ENCODE measurements at regions not wholly inside any gene's neighbourhood (a gene's known extent, or its start where the extent isn't known, plus 50 kb on each side); places are given as distances from the start of the nearest gene placed in this dataset.
A peak's percentile ranks its signal among the peaks of the same experiment; 100 is the strongest.
"Not testable (repeated sequence)": the region's sequence is repeated elsewhere in the genome, so short reads cannot be mapped to it uniquely, and the experiment has no call there.

DNA sequence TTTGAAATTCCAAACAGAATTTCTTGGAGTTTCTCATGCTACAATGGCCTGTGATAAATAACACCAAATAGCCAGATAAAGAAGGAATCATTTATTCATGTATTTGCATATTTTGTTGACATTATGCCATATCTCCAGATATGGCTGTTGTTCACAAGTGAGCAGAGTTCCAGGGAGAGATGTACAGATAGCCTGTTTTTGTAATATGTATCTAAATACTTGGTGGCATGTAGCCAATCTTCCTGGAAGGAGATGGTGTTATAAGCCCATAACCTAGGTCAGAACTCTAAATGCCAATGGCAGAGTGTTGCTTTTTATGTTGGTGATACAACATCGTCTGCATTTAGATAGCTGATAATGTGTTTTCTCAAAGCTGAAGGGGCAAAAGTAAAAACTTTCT lies 292.2 kb downstream of the FBXO8 start:
- no peak overlapping the region for H2AFZ ChIP-seq (replicated peaks)
- DNase-seq (ENCODE audit: low spot score): no peak
- no peaks in the 10 kb centered on the region for H3K9me3 ChIP-seq (ENCODE audit: low read depth)
- no peaks in the 10 kb centered on the region for H3K79me2 ChIP-seq (ENCODE audit: low read depth)
- no peaks in the 10 kb centered on the region for H4K20me1 ChIP-seq (ENCODE audit: low read depth)
- TF ChIP-seq, protein P1, sequence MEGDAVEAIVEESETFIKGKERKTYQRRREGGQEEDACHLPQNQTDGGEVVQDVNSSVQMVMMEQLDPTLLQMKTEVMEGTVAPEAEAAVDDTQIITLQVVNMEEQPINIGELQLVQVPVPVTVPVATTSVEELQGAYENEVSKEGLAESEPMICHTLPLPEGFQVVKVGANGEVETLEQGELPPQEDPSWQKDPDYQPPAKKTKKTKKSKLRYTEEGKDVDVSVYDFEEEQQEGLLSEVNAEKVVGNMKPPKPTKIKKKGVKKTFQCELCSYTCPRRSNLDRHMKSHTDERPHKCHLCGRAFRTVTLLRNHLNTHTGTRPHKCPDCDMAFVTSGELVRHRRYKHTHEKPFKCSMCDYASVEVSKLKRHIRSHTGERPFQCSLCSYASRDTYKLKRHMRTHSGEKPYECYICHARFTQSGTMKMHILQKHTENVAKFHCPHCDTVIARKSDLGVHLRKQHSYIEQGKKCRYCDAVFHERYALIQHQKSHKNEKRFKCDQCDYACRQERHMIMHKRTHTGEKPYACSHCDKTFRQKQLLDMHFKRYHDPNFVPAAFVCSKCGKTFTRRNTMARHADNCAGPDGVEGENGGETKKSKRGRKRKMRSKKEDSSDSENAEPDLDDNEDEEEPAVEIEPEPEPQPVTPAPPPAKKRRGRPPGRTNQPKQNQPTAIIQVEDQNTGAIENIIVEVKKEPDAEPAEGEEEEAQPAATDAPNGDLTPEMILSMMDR (IDR thresholded peaks at IDR 0.05): no peak
- TF ChIP-seq EZH2 (IDR thresholded peaks at IDR 0.05) (no peak), EZH2phosphoT487 (IDR thresholded peaks at IDR 0.05) (no peak)
- Mint-ChIP-seq H3K4me3 (no peak overlapping the region), H3K27ac (no peak overlapping the region), H3K4me1 (no peaks in the 10 kb centered on the region), H3K9me3 (no peaks in the 10 kb centered on the region), H3K27me3 (ENCODE audit: insufficient read depth, low read depth) (no peaks in the 10 kb centered on the region), H3K36me3 (no peaks in the 10 kb centered on the region)
- no peaks in the 10 kb centered on the region for H3K36me3 ChIP-seq
- no peaks in the 10 kb centered on the region for H3F3A ChIP-seq (ENCODE audit: low read depth)
- no peak overlapping the region for H3K27ac ChIP-seq
- no peak overlapping the region for H3K4me2 ChIP-seq
- no peaks in the 10 kb centered on the region for H3K27me3 ChIP-seq
- no peak overlapping the region for H3K4me3 ChIP-seq
- H3K4me1 ChIP-seq: peaks cover 10% of the 10 kb centered on the region
- H3K9ac ChIP-seq: no peak overlapping the region

DNA sequence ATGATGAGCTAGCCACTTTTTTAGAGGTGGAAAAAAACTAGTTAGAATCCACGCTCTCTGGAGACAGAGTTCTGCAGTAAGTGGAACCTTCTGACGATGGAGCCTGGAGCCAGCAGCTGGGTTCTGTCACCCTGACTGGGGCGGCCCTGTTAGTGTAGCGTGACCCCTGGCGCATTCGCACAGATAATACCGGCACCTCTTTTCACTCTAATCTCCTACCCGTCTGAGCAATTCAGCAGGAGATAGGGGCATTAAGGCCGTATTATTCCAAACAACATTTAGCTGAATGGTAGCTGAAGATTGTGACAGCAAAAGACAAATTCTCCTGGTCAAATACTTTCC lies 292.6 kb downstream of the FBXO8 start:
- H3K9me3 Mint-ChIP-seq: no peaks in the 10 kb centered on the region
- TF ChIP-seq EZH2 (IDR thresholded peaks at IDR 0.05) (no peak), EZH2phosphoT487 (IDR thresholded peaks at IDR 0.05) (no peak)
- TF ChIP-seq, protein P1 (IDR thresholded peaks at IDR 0.05): no peak
- Histone ChIP-seq H3K4me1 (peaks cover 10% of the 10 kb centered on the region), H4K20me1 (ENCODE audit: low read depth) (no peaks in the 10 kb centered on the region), H3K27ac (no peak overlapping the region), H3K9ac (no peak overlapping the region), H3K9me3 (ENCODE audit: low read depth) (no peaks in the 10 kb centered on the region), H2AFZ (replicated peaks) (no peak overlapping the region), H3F3A (ENCODE audit: low read depth) (no peaks in the 10 kb centered on the region), H3K4me2 (peak overlapping the region; percentile 8), H3K79me2 (ENCODE audit: low read depth) (no peaks in the 10 kb centered on the region), H3K4me3 (no peak overlapping the region), H3K27me3 (no peaks in the 10 kb centered on the region), H3K36me3 (no peaks in the 10 kb centered on the region)
- no peaks in the 10 kb centered on the region for H3K36me3 Mint-ChIP-seq
- peak; percentile 54 for DNase-seq (ENCODE audit: low spot score)
- no peaks in the 10 kb centered on the region for H3K27me3 Mint-ChIP-seq (ENCODE audit: insufficient read depth, low read depth)
- H3K4me1 Mint-ChIP-seq: no peaks in the 10 kb centered on the region
- no peak overlapping the region for H3K27ac Mint-ChIP-seq
- H3K4me3 Mint-ChIP-seq: no peak overlapping the region

DNA sequence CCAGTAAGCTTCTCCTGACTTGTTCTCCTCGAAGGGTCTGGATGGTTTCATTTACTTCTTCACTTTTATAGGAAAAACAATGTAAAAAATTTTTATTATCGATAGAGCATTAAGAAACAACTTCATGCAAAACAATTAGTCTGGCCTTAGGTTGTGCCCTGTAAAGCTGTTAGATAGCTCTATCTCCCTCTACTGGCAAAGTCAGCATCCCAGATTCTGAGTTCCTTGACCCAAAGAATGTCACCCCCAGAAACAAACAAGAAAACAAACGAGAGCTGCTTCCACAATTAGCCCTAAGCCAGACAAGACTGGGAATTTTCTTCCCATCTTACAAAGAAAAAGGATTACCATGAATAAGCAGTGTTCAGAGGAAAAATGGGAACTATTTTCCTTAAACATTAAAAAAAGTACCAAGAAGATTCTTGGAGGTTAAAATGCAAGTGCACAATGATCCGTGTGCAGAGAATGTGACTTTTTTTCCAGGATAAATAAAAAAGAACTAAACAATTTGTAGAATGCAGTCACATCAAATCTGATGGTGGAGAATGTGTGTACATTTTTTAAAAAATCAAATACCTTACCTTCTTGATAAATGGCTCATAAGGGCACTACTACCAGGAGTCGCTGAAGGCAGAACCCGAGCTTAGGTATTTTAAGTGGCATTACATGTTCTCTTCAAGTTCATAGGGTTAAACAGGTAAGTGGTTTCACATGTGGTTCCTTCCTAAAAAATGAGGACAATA lies 293.2 kb downstream of the FBXO8 start:
- Histone ChIP-seq H3K4me3 (no peak overlapping the region), H3F3A (ENCODE audit: low read depth) (no peaks in the 10 kb centered on the region), H3K4me1 (peaks cover 10% of the 10 kb centered on the region), H3K9ac (no peak overlapping the region), H3K27me3 (no peaks in the 10 kb centered on the region), H2AFZ (replicated peaks) (no peak overlapping the region), H3K36me3 (no peaks in the 10 kb centered on the region), H3K9me3 (ENCODE audit: low read depth) (no peaks in the 10 kb centered on the region), H3K79me2 (ENCODE audit: low read depth) (no peaks in the 10 kb centered on the region), H4K20me1 (ENCODE audit: low read depth) (no peaks in the 10 kb centered on the region), H3K27ac (no peak overlapping the region), H3K4me2 (peak overlapping the region; percentile 8)
- Mint-ChIP-seq H3K9me3 (no peaks in the 10 kb centered on the region), H3K4me3 (no peak overlapping the region), H3K36me3 (no peaks in the 10 kb centered on the region), H3K27me3 (ENCODE audit: insufficient read depth, low read depth) (no peaks in the 10 kb centered on the region), H3K4me1 (no peaks in the 10 kb centered on the region), H3K27ac (no peak overlapping the region)
- TF ChIP-seq EZH2 (IDR thresholded peaks at IDR 0.05): no peak
- TF ChIP-seq, protein P1 (IDR thresholded peaks at IDR 0.05): peak; percentile 81
- TF ChIP-seq EZH2phosphoT487 (IDR thresholded peaks at IDR 0.05): no peak
- DNase-seq (ENCODE audit: low spot score): peak; percentile 75

DNA sequence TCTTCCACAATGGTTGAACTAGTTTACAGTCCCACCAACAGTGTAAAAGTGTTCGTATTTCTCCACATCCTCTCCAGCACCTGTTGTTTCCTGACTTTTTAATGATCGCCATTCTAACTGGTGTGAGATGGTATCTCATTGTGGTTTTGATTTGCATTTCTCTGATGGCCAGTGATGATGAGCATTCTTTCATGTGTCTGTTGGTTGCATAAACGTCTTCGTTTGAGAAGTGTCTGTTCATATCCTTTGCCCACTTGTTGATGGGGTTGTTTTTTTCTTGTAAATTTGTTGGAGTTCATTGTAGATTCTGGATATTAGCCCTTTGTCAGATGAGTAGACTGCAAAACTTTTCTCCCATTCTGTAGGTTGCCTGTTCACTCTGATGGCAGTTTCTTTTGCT lies 319.9 kb downstream of the FBXO8 start:
- not testable (repeated sequence) for H3K4me3 ChIP-seq

More for the DNA sequence above, 319.9 kb downstream of the FBXO8 start:
- not testable (repeated sequence) for H3K27ac ChIP-seq; H3K4me2 ChIP-seq; H3K9ac ChIP-seq; H3F3A ChIP-seq (ENCODE audit: low read depth); H4K20me1 ChIP-seq (ENCODE audit: low read depth); H3K4me1 Mint-ChIP-seq; H3K27me3 Mint-ChIP-seq (ENCODE audit: insufficient read depth, low read depth); H3K36me3 ChIP-seq; H3K36me3 Mint-ChIP-seq; H2AFZ ChIP-seq (replicated peaks); H3K9me3 Mint-ChIP-seq; H3K9me3 ChIP-seq (ENCODE audit: low read depth); H3K4me1 ChIP-seq; H3K4me3 Mint-ChIP-seq; DNase-seq (ENCODE audit: low spot score); H3K79me2 ChIP-seq (ENCODE audit: low read depth); H3K27ac Mint-ChIP-seq; H3K27me3 ChIP-seq
